ENCODE measurements at regions not wholly inside any gene's neighbourhood (a gene's known extent, or its start where the extent isn't known, plus 50 kb on each side); places are given as distances from the start of the nearest gene placed in this dataset.

DNA sequence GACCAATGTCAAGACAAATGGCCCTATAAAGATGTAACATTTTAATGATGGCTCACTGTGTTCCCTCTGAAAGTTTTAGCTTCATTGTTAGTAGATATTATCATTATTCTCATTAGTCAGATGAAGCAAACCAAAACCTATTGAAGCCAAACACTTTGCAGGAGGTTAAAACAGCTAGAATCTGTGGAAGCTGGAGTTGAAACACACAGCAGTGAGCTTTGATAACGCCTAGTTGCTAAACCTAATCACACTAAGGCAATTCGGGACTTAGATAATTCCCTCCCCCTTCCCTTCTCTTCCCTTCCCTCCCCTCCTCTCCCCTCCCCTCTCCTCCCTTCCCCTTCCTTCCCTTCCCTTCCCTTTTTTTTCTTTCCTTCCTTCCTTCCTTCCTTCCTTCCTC lies 165.7 kb downstream of the TRIB2 start:
- BruUV-seq (replicated peaks) = no TSS peak
- H3K4me3 ChIP-seq = no peak overlapping the region
- H3K27me3 ChIP-seq (replicated peaks in 1 of 2; ENCODE audit: control insufficient read depth in 2 of 2, insufficient read depth in 2 of 2, low read length in 1 of 2) = no peaks in the 10 kb centered on the region; a peak in 1 of 4 replicates
- no peaks in the 10 kb centered on the region for H4K20me1 ChIP-seq (ENCODE audit: control insufficient read depth, insufficient read depth)
- no peak for ATAC-seq
- CTCF ChIA-PET = interaction anchor here (1.5 kb wide), 1 partner anchor 49 kb away, joined by 3 read pairs; no protein-coding TSS in a partner anchor
- no peak for DNase-seq (ENCODE audit: low read depth, low spot score)
- FAIRE-seq = no peak
- no peaks in the 10 kb centered on the region for H3K9me3 ChIP-seq (replicated peaks; ENCODE audit: control insufficient read depth, insufficient read depth, low read length)
- no peak overlapping the region for H3K9ac ChIP-seq (ENCODE audit: control insufficient read depth, insufficient read depth, low read length)
- no peak overlapping the region for H3K27ac ChIP-seq (ENCODE audit: control insufficient read depth, insufficient read depth)
- no peak for TF ChIP-seq RUNX3 (IDR thresholded peaks at IDR 0.05; ENCODE audit: low read length)
- TF ChIP-seq SMAD5 (IDR thresholded peaks at IDR 0.05; ENCODE audit: low read depth) = no peak
- TF ChIP-seq, protein P1, sequence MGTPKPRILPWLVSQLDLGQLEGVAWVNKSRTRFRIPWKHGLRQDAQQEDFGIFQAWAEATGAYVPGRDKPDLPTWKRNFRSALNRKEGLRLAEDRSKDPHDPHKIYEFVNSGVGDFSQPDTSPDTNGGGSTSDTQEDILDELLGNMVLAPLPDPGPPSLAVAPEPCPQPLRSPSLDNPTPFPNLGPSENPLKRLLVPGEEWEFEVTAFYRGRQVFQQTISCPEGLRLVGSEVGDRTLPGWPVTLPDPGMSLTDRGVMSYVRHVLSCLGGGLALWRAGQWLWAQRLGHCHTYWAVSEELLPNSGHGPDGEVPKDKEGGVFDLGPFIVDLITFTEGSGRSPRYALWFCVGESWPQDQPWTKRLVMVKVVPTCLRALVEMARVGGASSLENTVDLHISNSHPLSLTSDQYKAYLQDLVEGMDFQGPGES (IDR thresholded peaks at IDR 0.05) = no peak
- TF ChIP-seq, protein P2, sequence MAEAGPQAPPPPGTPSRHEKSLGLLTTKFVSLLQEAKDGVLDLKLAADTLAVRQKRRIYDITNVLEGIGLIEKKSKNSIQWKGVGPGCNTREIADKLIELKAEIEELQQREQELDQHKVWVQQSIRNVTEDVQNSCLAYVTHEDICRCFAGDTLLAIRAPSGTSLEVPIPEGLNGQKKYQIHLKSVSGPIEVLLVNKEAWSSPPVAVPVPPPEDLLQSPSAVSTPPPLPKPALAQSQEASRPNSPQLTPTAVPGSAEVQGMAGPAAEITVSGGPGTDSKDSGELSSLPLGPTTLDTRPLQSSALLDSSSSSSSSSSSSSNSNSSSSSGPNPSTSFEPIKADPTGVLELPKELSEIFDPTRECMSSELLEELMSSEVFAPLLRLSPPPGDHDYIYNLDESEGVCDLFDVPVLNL (IDR thresholded peaks at IDR 0.05; ENCODE audit: low read depth, low read length) = no peak
- TF ChIP-seq, protein P3, sequence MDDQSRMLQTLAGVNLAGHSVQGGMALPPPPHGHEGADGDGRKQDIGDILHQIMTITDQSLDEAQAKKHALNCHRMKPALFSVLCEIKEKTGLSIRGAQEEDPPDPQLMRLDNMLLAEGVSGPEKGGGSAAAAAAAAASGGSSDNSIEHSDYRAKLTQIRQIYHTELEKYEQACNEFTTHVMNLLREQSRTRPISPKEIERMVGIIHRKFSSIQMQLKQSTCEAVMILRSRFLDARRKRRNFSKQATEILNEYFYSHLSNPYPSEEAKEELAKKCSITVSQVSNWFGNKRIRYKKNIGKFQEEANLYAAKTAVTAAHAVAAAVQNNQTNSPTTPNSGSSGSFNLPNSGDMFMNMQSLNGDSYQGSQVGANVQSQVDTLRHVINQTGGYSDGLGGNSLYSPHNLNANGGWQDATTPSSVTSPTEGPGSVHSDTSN (IDR thresholded peaks at IDR 0.05; ENCODE audit: insufficient replicate concordance, low read depth, low read length) = no peak
- H3K4me1 ChIP-seq (ENCODE audit: control insufficient read depth, insufficient read depth, low read length) = no peaks in the 10 kb centered on the region
- no peak overlapping the region for H3K4me2 ChIP-seq (ENCODE audit: control insufficient read depth, insufficient read depth)
- H2AFZ ChIP-seq (ENCODE audit: control insufficient read depth, low read depth, low read length) = no peak overlapping the region
- intact Hi-C loops (cut with micrococcal nuclease; ENCODE audit: unreplicated experiment) (no loop called here), in situ Hi-C loops (cut with MboI) (no loop called here)
- H3K36me3 ChIP-seq (ENCODE audit: control insufficient read depth in 2 of 2, insufficient read depth in 2 of 2, low read length in 1 of 2) = no peaks in the 10 kb centered on the region
- no peaks in the 10 kb centered on the region for H3K79me2 ChIP-seq (ENCODE audit: control insufficient read depth, insufficient read depth, low read length)
- 23% methylated on average over 2 of the region's 2 CpGs for WGBS (ENCODE audit: insufficient coverage, insufficient replicate concordance, low lambda C conversion rate, missing lambda C conversion rate)
- SMC1A ChIA-PET (ENCODE audit: uncharacterized antibody, unreplicated experiment) = no interaction called here
- POLR2A ChIA-PET = no interaction called here
- RAD21 ChIA-PET (ENCODE audit: unreplicated experiment) = no interaction called here
